ENCODE measurements at regions not wholly inside any gene's neighbourhood (a gene's known extent, or its start where the extent isn't known, plus 50 kb on each side); places are given as distances from the start of the nearest gene placed in this dataset.

DNA sequence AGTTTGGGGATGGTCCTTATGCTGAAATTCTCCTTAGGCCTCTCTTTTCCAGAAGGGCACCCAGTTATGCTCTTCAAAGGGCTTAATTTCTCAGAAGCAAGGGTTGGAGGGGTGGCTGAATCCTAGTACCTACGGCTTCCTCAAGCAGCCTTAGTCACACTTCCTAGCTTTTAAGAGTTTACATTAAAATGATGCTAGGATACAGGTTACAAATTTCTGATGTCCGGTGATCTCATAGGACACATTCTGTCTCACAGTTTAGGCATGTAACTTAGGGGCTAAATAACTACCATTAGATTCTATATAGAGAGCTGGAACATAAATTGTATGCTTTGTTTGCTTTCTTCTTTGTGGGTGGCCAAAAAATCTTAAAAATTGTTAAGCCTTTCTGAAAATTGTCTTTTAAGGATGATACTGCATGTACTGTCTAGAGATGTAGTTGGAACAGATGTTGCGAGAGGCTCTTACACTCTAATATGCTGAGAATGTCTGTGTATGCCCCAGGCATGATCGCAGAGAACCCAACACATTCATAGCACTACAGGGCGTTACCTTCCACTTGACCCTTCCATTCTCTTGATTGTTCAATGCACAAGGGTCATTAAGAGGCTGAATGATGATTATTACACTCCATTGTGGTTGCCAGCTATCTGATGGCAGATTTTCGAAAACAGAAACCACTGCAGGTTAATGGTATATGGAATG is 139.1 kb downstream of the TMEM38B start:
- Histone ChIP-seq H3K36me3 (ENCODE audit: control insufficient read depth, insufficient read depth, low read length) (no peaks in the 10 kb centered on the region), H3K79me2 (no peaks in the 10 kb centered on the region), H2AFZ (no peak overlapping the region), H3K4me2 (ENCODE audit: low read length) (no peak overlapping the region), H3K4me3 (ENCODE audit: low read depth, low read length) (no peak overlapping the region), H3K27me3 (ENCODE audit: control insufficient read depth, insufficient read depth, low read length) (no peaks in the 10 kb centered on the region), H3K4me1 (no peaks in the 10 kb centered on the region), H3K9ac (no peak overlapping the region), H3K27ac (no peak overlapping the region), H3K9me3 (ENCODE audit: control insufficient read depth, low read length) (no peaks in the 10 kb centered on the region)
- TF ChIP-seq, protein P1, sequence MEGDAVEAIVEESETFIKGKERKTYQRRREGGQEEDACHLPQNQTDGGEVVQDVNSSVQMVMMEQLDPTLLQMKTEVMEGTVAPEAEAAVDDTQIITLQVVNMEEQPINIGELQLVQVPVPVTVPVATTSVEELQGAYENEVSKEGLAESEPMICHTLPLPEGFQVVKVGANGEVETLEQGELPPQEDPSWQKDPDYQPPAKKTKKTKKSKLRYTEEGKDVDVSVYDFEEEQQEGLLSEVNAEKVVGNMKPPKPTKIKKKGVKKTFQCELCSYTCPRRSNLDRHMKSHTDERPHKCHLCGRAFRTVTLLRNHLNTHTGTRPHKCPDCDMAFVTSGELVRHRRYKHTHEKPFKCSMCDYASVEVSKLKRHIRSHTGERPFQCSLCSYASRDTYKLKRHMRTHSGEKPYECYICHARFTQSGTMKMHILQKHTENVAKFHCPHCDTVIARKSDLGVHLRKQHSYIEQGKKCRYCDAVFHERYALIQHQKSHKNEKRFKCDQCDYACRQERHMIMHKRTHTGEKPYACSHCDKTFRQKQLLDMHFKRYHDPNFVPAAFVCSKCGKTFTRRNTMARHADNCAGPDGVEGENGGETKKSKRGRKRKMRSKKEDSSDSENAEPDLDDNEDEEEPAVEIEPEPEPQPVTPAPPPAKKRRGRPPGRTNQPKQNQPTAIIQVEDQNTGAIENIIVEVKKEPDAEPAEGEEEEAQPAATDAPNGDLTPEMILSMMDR (IDR thresholded peaks at IDR 0.05) = no peak

- no peaks in the 10 kb centered on the region for H3K79me2 ChIP-seq
- H3K4me2 ChIP-seq (ENCODE audit: low read length) = no peak overlapping the region
- no peak overlapping the region for H2AFZ ChIP-seq
- H3K4me3 ChIP-seq (ENCODE audit: low read depth, low read length) = no peak overlapping the region
- H3K36me3 ChIP-seq (ENCODE audit: control insufficient read depth, insufficient read depth, low read length) = no peaks in the 10 kb centered on the region
- H3K9me3 ChIP-seq (ENCODE audit: control insufficient read depth, low read length) = no peaks in the 10 kb centered on the region
- TF ChIP-seq, protein P1 (IDR thresholded peaks at IDR 0.05) = no peak
- H3K4me1 ChIP-seq = no peaks in the 10 kb centered on the region
- H3K27ac ChIP-seq = no peak overlapping the region
- H3K9ac ChIP-seq = no peak overlapping the region
- no peaks in the 10 kb centered on the region for H3K27me3 ChIP-seq (ENCODE audit: control insufficient read depth, insufficient read depth, low read length)
Measured at GRCh38 chr9:105834404-105834803, 140.1 kb downstream of the TMEM38B start.

GRCh38 chr9:105835721-105836120 is 141.4 kb downstream of the TMEM38B start:
- H3K27ac ChIP-seq = no peak overlapping the region
- H3K4me1 ChIP-seq = no peaks in the 10 kb centered on the region
- TF ChIP-seq, protein P1 (IDR thresholded peaks at IDR 0.05) = no peak
- no peaks in the 10 kb centered on the region for H3K27me3 ChIP-seq (ENCODE audit: control insufficient read depth, insufficient read depth, low read length)
- no peak overlapping the region for H3K4me2 ChIP-seq (ENCODE audit: low read length)
- no peaks in the 10 kb centered on the region for H3K36me3 ChIP-seq (ENCODE audit: control insufficient read depth, insufficient read depth, low read length)
- no peak overlapping the region for H2AFZ ChIP-seq
- no peak overlapping the region for H3K4me3 ChIP-seq (ENCODE audit: low read depth, low read length)
- H3K9ac ChIP-seq = no peak overlapping the region
- no peaks in the 10 kb centered on the region for H3K79me2 ChIP-seq
- H3K9me3 ChIP-seq (ENCODE audit: control insufficient read depth, low read length) = no peaks in the 10 kb centered on the region

DNA sequence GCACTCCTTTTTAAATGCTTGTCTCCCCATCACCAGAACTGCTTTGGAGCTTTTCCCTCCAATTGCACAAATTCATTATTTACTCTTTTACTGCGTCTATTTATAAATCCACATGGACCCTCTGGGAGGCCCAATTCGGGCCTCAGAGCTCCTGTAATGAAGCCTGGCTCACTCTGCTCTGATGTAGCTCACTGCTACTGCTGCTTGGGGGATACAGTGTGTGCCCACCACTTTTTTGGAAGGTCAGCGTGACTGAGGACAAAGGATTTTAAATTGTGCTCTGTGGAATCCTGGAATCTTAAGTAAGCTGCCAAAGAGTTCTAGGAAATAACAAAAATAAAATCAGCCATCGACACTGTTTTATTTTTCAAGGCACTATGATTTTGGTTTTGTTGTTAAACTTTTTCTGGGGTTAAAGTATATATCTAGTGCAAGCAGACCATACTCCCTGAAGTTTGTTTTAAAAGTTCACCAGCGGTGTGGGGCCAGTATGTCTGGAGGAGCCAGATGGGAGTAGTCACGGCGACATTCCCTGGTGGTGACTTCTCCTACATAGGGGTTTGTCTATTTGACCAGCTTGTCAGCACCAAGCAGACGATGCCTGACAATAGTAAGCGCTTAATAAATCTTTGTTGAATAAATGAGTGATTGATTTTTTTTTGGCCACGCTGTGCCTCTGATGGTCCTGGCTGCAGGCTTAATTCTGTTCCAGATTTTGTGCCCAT is 142.8 kb downstream of the TMEM38B start:
- no peak overlapping the region for H3K27ac ChIP-seq
- TF ChIP-seq, protein P1 (IDR thresholded peaks at IDR 0.05) = no peak
- no peaks in the 10 kb centered on the region for H3K79me2 ChIP-seq
- H3K9me3 ChIP-seq (ENCODE audit: control insufficient read depth, low read length) = no peaks in the 10 kb centered on the region
- no peak overlapping the region for H3K4me2 ChIP-seq (ENCODE audit: low read length)
- no peak overlapping the region for H3K9ac ChIP-seq
- H3K36me3 ChIP-seq (ENCODE audit: control insufficient read depth, insufficient read depth, low read length) = no peaks in the 10 kb centered on the region
- no peak overlapping the region for H3K4me3 ChIP-seq (ENCODE audit: low read depth, low read length)
- H2AFZ ChIP-seq = no peak overlapping the region
- no peaks in the 10 kb centered on the region for H3K27me3 ChIP-seq (ENCODE audit: control insufficient read depth, insufficient read depth, low read length)
- H3K4me1 ChIP-seq = no peaks in the 10 kb centered on the region

All from parathyroid adenoma (tissue), 2 donors.